ENCODE measurements at regions not wholly inside any gene's neighbourhood (a gene's known extent, or its start where the extent isn't known, plus 50 kb on each side); places are given as distances from the start of the nearest gene placed in this dataset.

- peaks cover 0 to 3% (median 2%) of the 10 kb centered on the region in 4 experiments; a peak in 1 of 7 replicates for H3K4me1 ChIP-seq (replicated peaks in 1 of 4; ENCODE audit: control insufficient read depth in 3 of 4, insufficient read depth in 4 of 4, low read length in 3 of 4)
- no peaks in the 10 kb centered on the region for H4K20me1 ChIP-seq (replicated peaks in 1 of 2; ENCODE audit: control insufficient read depth in 1 of 2, insufficient read depth in 2 of 2, low read length in 2 of 2)
- no peak overlapping the region for H3K9ac ChIP-seq (replicated peaks in 1 of 4; ENCODE audit: extremely low read depth in 1 of 4, low read depth in 3 of 4, low read length in 3 of 4)
- no peak overlapping the region for H2AFZ ChIP-seq (ENCODE audit: low read length)
- no peak overlapping the region for H3K4me2 ChIP-seq (ENCODE audit: insufficient read depth in 1 of 2, low read depth in 2 of 2, low read length in 2 of 2)
- no peak overlapping the region for H2AK5ac ChIP-seq (ENCODE audit: low read depth, low read length)
- no peak overlapping the region for H2BK5ac ChIP-seq (ENCODE audit: low read depth, low read length)
- no peak overlapping the region for H2BK20ac ChIP-seq (ENCODE audit: low read length)
- H3K14ac ChIP-seq (ENCODE audit: insufficient read length) = no peak overlapping the region
- no peak for DNase-seq (ENCODE audit: low read depth in 1 of 2, low spot score in 2 of 2)
- no peak overlapping the region for H4K91ac ChIP-seq (replicated peaks; ENCODE audit: insufficient read length, low read length)
- no peak overlapping the region for H3K27ac ChIP-seq (ENCODE audit: low read depth, low read length)
- H2BK12ac ChIP-seq (ENCODE audit: low read depth, low read length) = no peak overlapping the region
- no peaks in the 10 kb centered on the region for H3K27me3 ChIP-seq (replicated peaks in 1 of 4; ENCODE audit: control insufficient read depth in 3 of 4, extremely low read depth in 1 of 4, insufficient read depth in 3 of 4, low read length in 3 of 4)
- H3K36me3 ChIP-seq (ENCODE audit: control insufficient read depth in 2 of 4, insufficient read depth in 4 of 4, low read length in 3 of 4) = no peaks in the 10 kb centered on the region
- no peak for TF ChIP-seq CBX5 (IDR thresholded peaks at IDR 0.05; ENCODE audit: low read depth, low read length)
- no peak for TF ChIP-seq EP300 (IDR thresholded peaks at IDR 0.05; ENCODE audit: borderline replicate concordance in 1 of 2, low read depth in 2 of 2, low read length in 2 of 2)
- no peak for TF ChIP-seq SAP30 (IDR thresholded peaks at IDR 0.05; ENCODE audit: insufficient read depth, insufficient replicate concordance, low read length)
- TF ChIP-seq JUND (IDR thresholded peaks at IDR 0.05; ENCODE audit: low read length) = no peak
- TF ChIP-seq SIRT6 (IDR thresholded peaks at IDR 0.05; ENCODE audit: low read length) = no peak
- no peak for TF ChIP-seq ATF2 (IDR thresholded peaks at IDR 0.05; ENCODE audit: low read length)
- no peak for TF ChIP-seq POU5F1 (IDR thresholded peaks at IDR 0.05; ENCODE audit: low read depth, low read length)
- TF ChIP-seq SUZ12 (IDR thresholded peaks at IDR 0.05; ENCODE audit: low read length) = no peak
- no peak for TF ChIP-seq TCF12 (IDR thresholded peaks at IDR 0.05; ENCODE audit: low read depth, low read length)
- no peak for TF ChIP-seq CTBP2 (IDR thresholded peaks at IDR 0.05; ENCODE audit: borderline replicate concordance, insufficient read depth, insufficient read length, low read length)
- no peak overlapping the region for H2BK15ac ChIP-seq (ENCODE audit: low read length)
- no peak overlapping the region for H3K23ac ChIP-seq (ENCODE audit: insufficient read length)
- no peak overlapping the region for H3K18ac ChIP-seq (ENCODE audit: extremely low read depth, low read length)
- no peak overlapping the region for H4K8ac ChIP-seq (ENCODE audit: extremely low read depth, insufficient read depth, low read length)
- H3K79me1 ChIP-seq (ENCODE audit: low read depth, low read length) = no peaks in the 10 kb centered on the region
- CTCF ChIA-PET (ENCODE audit: partially characterized antibody) = interaction anchor here (3.0 kb wide), 1 partner anchor 190 kb away, joined by 8 read pairs; no protein-coding TSS in a partner anchor
- POLR2A ChIA-PET (ENCODE audit: partially characterized antibody) = no interaction called here
- FAIRE-seq = no peak
- no peak overlapping the region for H3K4ac ChIP-seq (replicated peaks; ENCODE audit: insufficient read length, low read depth, low read length)
- H2BK120ac ChIP-seq (replicated peaks; ENCODE audit: low read depth, low read length) = no peak overlapping the region
- no peaks in the 10 kb centered on the region for H3K23me2 ChIP-seq (ENCODE audit: low read depth, low read length)
- H3K4me3 ChIP-seq (ENCODE audit: extremely low read depth in 1 of 4, insufficient read depth in 2 of 4, low read depth in 3 of 4, low read length in 4 of 4) = no peak overlapping the region
- H4K5ac ChIP-seq (ENCODE audit: insufficient read length, low read depth, low read length) = no peak overlapping the region
- no peaks in the 10 kb centered on the region for H3K9me3 ChIP-seq (ENCODE audit: insufficient read depth in 2 of 2, low read depth in 1 of 2, low read length in 1 of 2)
- 78% methylated on average over 3 of the region's 3 CpGs; no CpG with 5 or more reads in 1 of the 2 experiments for WGBS, 2 experiments (ENCODE audit: extremely low coverage in 1 of 2, insufficient coverage in 1 of 2, insufficient read length in 1 of 2, insufficient replicate concordance in 2 of 2, low coverage in 1 of 2, low lambda C conversion rate in 2 of 2, missing lambda C conversion rate in 1 of 2)
- no peak overlapping the region for H3K56ac ChIP-seq (replicated peaks; ENCODE audit: insufficient read length, low read depth, low read length)
- H3K79me2 ChIP-seq (ENCODE audit: control insufficient read depth in 1 of 2, insufficient read depth in 2 of 2, low read length in 2 of 2) = no peaks in the 10 kb centered on the region
Measured at GRCh38 chr3:18840535-18841137, 307.7 kb upstream of the KCNH8 start.

Measured in H1 (cell line).